Tibial nerve (tissue), 3 donors: ENCODE measurements at regions not wholly inside any gene's neighbourhood (a gene's known extent, or its start where the extent isn't known, plus 50 kb on each side); places are given as distances from the start of the nearest gene placed in this dataset.

Experiments used
- CTCF ChIP-seq, 5 experiments: fragments of 200-600 bp in 3 of 5; fragments of 450-650 bp in 2 of 5; sonication (generic) in 3 of 5; IDR thresholded peaks; one replicate each; pipeline ENCODE4 v1.5.1; 2016 to 2019; ENCODE audit warnings: antibody characterized with exemption in 5 of 5, mild to moderate bottlenecking in 3 of 5, moderate library complexity in 2 of 5
- POLR2A ChIP-seq, 2 donors: fragments of 450-650 bp; IDR thresholded peaks; one replicate each; pipeline ENCODE4 v1.6.1; 2017; ENCODE audit warnings: antibody characterized with exemption in 2 of 2, mild to moderate bottlenecking in 2 of 2, moderate library complexity in 2 of 2

- TF ChIP-seq CTCF (IDR thresholded peaks at IDR 0.05) (no peak), POLR2A (IDR thresholded peaks at IDR 0.05) (no peak)
These were observed 835.4 kb upstream of the CDH2 start for GRCh38 chr18:29012364-29012763.
